Liver (tissue), 3 donors: ENCODE measurements at regions not wholly inside any gene's neighbourhood (a gene's known extent, or its start where the extent isn't known, plus 50 kb on each side); places are given as distances from the start of the nearest gene placed in this dataset.
"Not testable (repeated sequence)": the region's sequence is repeated elsewhere in the genome, so short reads cannot be mapped to it uniquely, and the experiment has no call there.

Experiments
- CTCF ChIP-seq: fragments of 150-350 bp; IDR thresholded peaks from 2 replicates; pipeline ENCODE4 v1.5.1; 2017; ENCODE audit warnings: improper control_type of control experiment, low read depth, low read length; ENCODE audit not compliant: missing input control
- FOXA2 ChIP-seq: IDR thresholded peaks from 2 replicates; pipeline ENCODE4 v1.6.1; 2016; ENCODE audit warnings: antibody characterized with exemption
- HNF4A ChIP-seq, 2 donors: conservative IDR thresholded peaks; 2 replicates each; pipeline ENCODE4 v1.6.1; 2016; ENCODE audit warnings: antibody characterized with exemption in 2 of 2, mild to moderate bottlenecking in 2 of 2
- HNF4G ChIP-seq: IDR thresholded peaks from 2 replicates; pipeline ENCODE4 v1.6.1; 2016; ENCODE audit warnings: antibody characterized with exemption
- JUND ChIP-seq, 2 donors: IDR thresholded peaks; 2 replicates each; pipeline ENCODE4 v1.6.1; 2016; ENCODE audit warnings: antibody characterized with exemption in 2 of 2
- RAD21 ChIP-seq, 2 donors: IDR thresholded peaks; 2 replicates each; pipeline ENCODE4 v1.6.1; 2016; ENCODE audit warnings: antibody characterized with exemption in 2 of 2, mild to moderate bottlenecking in 2 of 2
- SP1 ChIP-seq: IDR thresholded peaks from 2 replicates; pipeline ENCODE4 v1.6.1; 2018; ENCODE audit warnings: antibody characterized with exemption, mild to moderate bottlenecking
- TAF1 ChIP-seq: conservative IDR thresholded peaks from 2 replicates; pipeline ENCODE4 v1.6.1; 2016; ENCODE audit warnings: antibody characterized with exemption, mild to moderate bottlenecking
- YY1 ChIP-seq: IDR thresholded peaks from 2 replicates; pipeline ENCODE4 v1.6.1; 2016; ENCODE audit warnings: antibody characterized with exemption, mild to moderate bottlenecking
- ZBTB33 ChIP-seq: IDR thresholded peaks from 2 replicates; pipeline ENCODE4 v1.6.1; 2016; ENCODE audit warnings: antibody characterized with exemption
- donor health status: healthy.
- donor health status: healthy.

GRCh38 chr11:89556731-89557707, 65.8 kb upstream of the NOX4 start:
- TF ChIP-seq SP1; CTCF; FOXA2; ZBTB33; YY1; HNF4G; HNF4A (conservative IDR thresholded peaks at IDR 0.05); JUND (IDR thresholded peaks at IDR 0.05); TAF1; RAD21 (IDR thresholded peaks at IDR 0.05): not testable (repeated sequence)
